ENCODE measurements at regions not wholly inside any gene's neighbourhood (a gene's known extent, or its start where the extent isn't known, plus 50 kb on each side); places are given as distances from the start of the nearest gene placed in this dataset.

DNA sequence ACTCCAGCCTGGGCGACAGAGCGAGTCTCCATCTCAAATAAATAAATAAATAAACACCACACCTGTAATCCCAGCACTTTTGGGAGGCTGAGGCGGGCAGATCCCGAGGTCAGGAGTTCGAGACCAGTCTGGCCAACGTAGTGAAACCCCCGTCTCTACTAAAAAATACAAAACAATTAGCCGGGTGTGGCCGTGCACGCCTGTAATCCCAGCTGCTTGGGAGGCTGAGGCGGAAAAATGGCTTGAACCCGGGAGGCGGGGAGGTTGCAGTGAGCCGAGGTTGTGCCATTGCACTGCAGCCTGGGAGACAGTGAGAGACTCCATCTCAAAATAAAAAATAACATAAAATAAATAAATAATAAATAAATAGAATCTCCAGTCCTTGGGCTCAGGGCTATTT, 185.8 kb downstream of the SHOX start:
- H3K27ac ChIP-seq: no peak overlapping the region
- WGBS, 2 donors: 91 to 93% methylated on average over 14 of the region's 14 CpGs
- no peak for ATAC-seq
- no peaks in the 10 kb centered on the region for H3K4me1 ChIP-seq
- H3K4me3 ChIP-seq: no peak overlapping the region
- TF ChIP-seq, protein P1, sequence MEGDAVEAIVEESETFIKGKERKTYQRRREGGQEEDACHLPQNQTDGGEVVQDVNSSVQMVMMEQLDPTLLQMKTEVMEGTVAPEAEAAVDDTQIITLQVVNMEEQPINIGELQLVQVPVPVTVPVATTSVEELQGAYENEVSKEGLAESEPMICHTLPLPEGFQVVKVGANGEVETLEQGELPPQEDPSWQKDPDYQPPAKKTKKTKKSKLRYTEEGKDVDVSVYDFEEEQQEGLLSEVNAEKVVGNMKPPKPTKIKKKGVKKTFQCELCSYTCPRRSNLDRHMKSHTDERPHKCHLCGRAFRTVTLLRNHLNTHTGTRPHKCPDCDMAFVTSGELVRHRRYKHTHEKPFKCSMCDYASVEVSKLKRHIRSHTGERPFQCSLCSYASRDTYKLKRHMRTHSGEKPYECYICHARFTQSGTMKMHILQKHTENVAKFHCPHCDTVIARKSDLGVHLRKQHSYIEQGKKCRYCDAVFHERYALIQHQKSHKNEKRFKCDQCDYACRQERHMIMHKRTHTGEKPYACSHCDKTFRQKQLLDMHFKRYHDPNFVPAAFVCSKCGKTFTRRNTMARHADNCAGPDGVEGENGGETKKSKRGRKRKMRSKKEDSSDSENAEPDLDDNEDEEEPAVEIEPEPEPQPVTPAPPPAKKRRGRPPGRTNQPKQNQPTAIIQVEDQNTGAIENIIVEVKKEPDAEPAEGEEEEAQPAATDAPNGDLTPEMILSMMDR (IDR thresholded peaks at IDR 0.05): no peak
- DNase-seq: no peak
- H3K9me3 ChIP-seq: peaks cover 0 to 39% (median 2%) of the 10 kb centered on the region in 11 donors
- H3K36me3 ChIP-seq: no peaks in the 10 kb centered on the region
- intact Hi-C loops (cut with DNase I): no loop called here
- no peaks in the 10 kb centered on the region for H3K27me3 ChIP-seq

DNA sequence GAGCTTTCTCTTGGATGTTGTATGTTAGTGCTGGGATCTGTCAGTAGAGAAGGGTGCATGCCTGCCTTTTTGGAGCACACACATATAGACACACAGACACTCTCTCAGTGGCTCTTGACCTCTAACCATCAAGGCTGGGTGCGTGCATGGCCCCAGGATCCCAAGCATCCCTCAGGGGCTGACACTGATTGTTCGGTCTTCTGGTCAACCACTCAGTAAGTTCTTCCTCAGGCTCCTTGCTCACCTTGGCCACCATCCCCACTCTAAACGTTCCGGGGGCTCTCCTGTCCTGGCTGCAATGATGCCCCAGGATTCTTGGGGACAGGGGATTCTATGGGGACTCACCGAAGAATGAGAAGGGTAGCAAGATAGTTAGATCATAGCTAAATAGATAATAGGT, 179.6 kb downstream of the SHOX start:
- Histone ChIP-seq H3K4me3 (no peak overlapping the region), H3K27ac (no peak overlapping the region), H3K4me1 (no peaks in the 10 kb centered on the region), H3K9me3 (peaks cover 0 to 4% (median 0%) of the 10 kb centered on the region in 11 donors), H3K27me3 (peaks cover 0 to 11% (median 0%) of the 10 kb centered on the region in 7 donors), H3K36me3 (no peaks in the 10 kb centered on the region)
- ATAC-seq: no peak
- TF ChIP-seq, protein P1 (IDR thresholded peaks at IDR 0.05): no peak
- no peak for DNase-seq
- WGBS, 2 donors: 81 to 82% methylated on average over 5 of the region's 5 CpGs
- intact Hi-C loops (cut with DNase I): no loop called here

DNA sequence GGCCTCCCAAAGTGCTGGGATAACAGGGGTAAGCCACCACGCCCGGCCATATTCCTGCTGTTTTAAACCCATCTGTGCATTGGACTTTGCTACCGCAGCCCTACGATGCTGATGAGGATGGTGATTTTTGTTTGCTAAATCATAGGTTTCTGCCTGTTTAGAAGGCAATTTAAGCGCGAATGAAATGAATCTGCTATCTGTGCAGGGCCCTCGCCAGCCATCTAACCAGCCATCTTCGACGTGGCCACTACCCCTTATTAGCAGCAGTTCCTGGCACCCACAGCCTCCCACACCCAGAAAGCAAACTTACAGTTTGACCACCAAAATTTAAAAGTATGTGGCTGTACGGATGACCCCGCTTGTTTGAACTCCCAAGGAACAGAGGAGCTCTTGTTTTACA, 178.5 kb downstream of the SHOX start:
- intact Hi-C loops (cut with DNase I): no loop called here
- TF ChIP-seq, protein P1 (IDR thresholded peaks at IDR 0.05): no peak
- H3K4me3 ChIP-seq: no peak overlapping the region
- 88 to 89% methylated on average over 11 of the region's 11 CpGs for WGBS, 2 donors
- ATAC-seq (no peak), DNase-seq (no peak)
- H3K27me3 ChIP-seq: peaks cover 0 to 11% (median 0%) of the 10 kb centered on the region in 7 donors
- H3K4me1 ChIP-seq: no peaks in the 10 kb centered on the region
- no peaks in the 10 kb centered on the region for H3K36me3 ChIP-seq
- H3K27ac ChIP-seq: no peak overlapping the region
- peaks cover 0 to 3% (median 0%) of the 10 kb centered on the region in 11 donors for H3K9me3 ChIP-seq

DNA sequence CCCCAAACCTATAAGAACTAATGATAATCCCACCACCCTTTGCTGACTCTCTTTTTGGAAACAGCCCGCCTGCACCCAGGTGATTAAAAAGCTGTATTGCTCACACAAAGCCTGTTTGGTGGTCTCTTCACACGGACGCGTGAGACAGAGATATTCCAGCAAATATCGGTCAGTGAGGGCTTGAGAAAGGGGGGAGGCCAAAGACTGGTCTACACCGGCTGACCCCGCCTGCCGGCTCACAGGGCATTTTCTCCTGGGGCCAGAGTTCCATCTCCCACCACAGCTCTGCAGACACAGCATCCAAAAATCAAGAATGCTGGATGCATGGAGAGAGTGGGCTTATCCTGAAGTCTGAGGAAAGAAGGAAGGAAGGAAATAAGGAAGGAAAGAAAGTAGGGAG, 176.0 kb downstream of the SHOX start:
- Histone ChIP-seq H3K36me3 (no peaks in the 10 kb centered on the region), H3K4me1 (no peaks in the 10 kb centered on the region), H3K27ac (no peak overlapping the region), H3K9me3 (peaks cover 0 to 6% (median 0%) of the 10 kb centered on the region in 11 donors), H3K4me3 (no peak overlapping the region), H3K27me3 (peaks cover 0 to 11% (median 0%) of the 10 kb centered on the region in 7 donors)
- ATAC-seq (no peak), DNase-seq (no peak)
- intact Hi-C loops (cut with DNase I): no loop called here
- TF ChIP-seq, protein P1 (IDR thresholded peaks at IDR 0.05): no peak
- 86 to 93% methylated on average over 8 of the region's 8 CpGs for WGBS, 2 donors
